ENCODE measurements at regions not wholly inside any gene's neighbourhood (a gene's known extent, or its start where the extent isn't known, plus 50 kb on each side); places are given as distances from the start of the nearest gene placed in this dataset.
"Not testable (repeated sequence)": the region's sequence is repeated elsewhere in the genome, so short reads cannot be mapped to it uniquely, and the experiment has no call there.

DNA sequence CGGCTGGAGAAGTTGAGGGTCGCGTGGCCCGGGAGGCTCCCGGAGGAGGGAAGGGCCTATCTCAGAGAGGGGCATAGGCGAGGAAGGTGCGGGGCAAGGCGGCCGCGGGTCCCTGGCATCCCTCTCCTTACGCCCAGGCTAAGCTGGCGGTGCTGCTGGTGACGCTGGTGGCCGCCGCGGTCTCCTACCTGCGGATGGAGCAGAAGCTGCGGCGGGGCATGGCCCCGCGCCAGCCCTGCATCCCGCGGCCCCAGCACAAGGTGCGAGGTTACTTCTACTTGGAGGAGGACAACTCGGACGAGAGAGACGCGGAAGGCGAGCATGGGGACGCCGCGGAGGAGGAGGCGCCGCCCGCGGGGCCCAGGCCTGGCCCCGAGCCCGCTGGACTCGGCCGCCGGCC lies 91.9 kb upstream of the HMX1 start:
- TF ChIP-seq CTCF (IDR thresholded peaks at IDR 0.05; ENCODE audit: low read depth, low read length, missing input control); RAD21 (IDR thresholded peaks at IDR 0.05); MAX (IDR thresholded peaks at IDR 0.05); YY1 (IDR thresholded peaks at IDR 0.05): not testable (repeated sequence)

Data from liver (tissue), 3 donors.